ENCODE measurements at regions not wholly inside any gene's neighbourhood (a gene's known extent, or its start where the extent isn't known, plus 50 kb on each side); places are given as distances from the start of the nearest gene placed in this dataset.

GRCh38 chr20:24211972-24212371 lies 223.4 kb upstream of the GGTLC1 start:
- H3K27me3 ChIP-seq (replicated peaks; ENCODE audit: control insufficient read depth, insufficient read depth, low read length, poor library complexity, severe bottlenecking), result peaks cover 7% of the 10 kb centered on the region
- H3K36me3 ChIP-seq (ENCODE audit: control insufficient read depth, insufficient read depth, low read length), result no peaks in the 10 kb centered on the region

GRCh38 chr20:24210356-24210755 lies 221.8 kb upstream of the GGTLC1 start:
- DNase-seq, result no peak
- H3K36me3 ChIP-seq (ENCODE audit: control insufficient read depth, insufficient read depth, low read length), result no peaks in the 10 kb centered on the region
- no peaks in the 10 kb centered on the region for H3K4me1 ChIP-seq (ENCODE audit: control insufficient read depth, insufficient read depth, low read length, poor library complexity, severe bottlenecking)
- no peak overlapping the region for H3K4me3 ChIP-seq (ENCODE audit: insufficient read depth, low read depth, low read length, poor library complexity, severe bottlenecking)
- H3K27me3 ChIP-seq (replicated peaks; ENCODE audit: control insufficient read depth, insufficient read depth, low read length, poor library complexity, severe bottlenecking), result peaks cover 7% of the 10 kb centered on the region
- no peak overlapping the region for H3K27ac ChIP-seq (ENCODE audit: insufficient read depth, low read length, poor library complexity, severe bottlenecking)
- H3K9me3 ChIP-seq (ENCODE audit: control insufficient read depth, low read length), result no peaks in the 10 kb centered on the region

More at GRCh38 chr20:24211972-24212371, 223.4 kb upstream of the GGTLC1 start:
- Histone ChIP-seq H3K4me3 (ENCODE audit: insufficient read depth, low read depth, low read length, poor library complexity, severe bottlenecking) (no peak overlapping the region), H3K4me1 (ENCODE audit: control insufficient read depth, insufficient read depth, low read length, poor library complexity, severe bottlenecking) (no peaks in the 10 kb centered on the region), H3K27ac (ENCODE audit: insufficient read depth, low read length, poor library complexity, severe bottlenecking) (no peak overlapping the region), H3K9me3 (ENCODE audit: control insufficient read depth, low read length) (no peaks in the 10 kb centered on the region)
- no peak for DNase-seq

GRCh38 chr20:24208652-24209051 lies 220.1 kb upstream of the GGTLC1 start:
- Histone ChIP-seq H3K27me3 (replicated peaks; ENCODE audit: control insufficient read depth, insufficient read depth, low read length, poor library complexity, severe bottlenecking) (peaks cover 7% of the 10 kb centered on the region), H3K27ac (ENCODE audit: insufficient read depth, low read length, poor library complexity, severe bottlenecking) (no peak overlapping the region), H3K36me3 (ENCODE audit: control insufficient read depth, insufficient read depth, low read length) (no peaks in the 10 kb centered on the region), H3K4me1 (ENCODE audit: control insufficient read depth, insufficient read depth, low read length, poor library complexity, severe bottlenecking) (no peaks in the 10 kb centered on the region), H3K4me3 (ENCODE audit: insufficient read depth, low read depth, low read length, poor library complexity, severe bottlenecking) (no peak overlapping the region), H3K9me3 (ENCODE audit: control insufficient read depth, low read length) (no peaks in the 10 kb centered on the region)
- DNase-seq, result no peak

GRCh38 chr20:24207803-24208300 lies 219.3 kb upstream of the GGTLC1 start:
- H3K27me3 ChIP-seq (replicated peaks; ENCODE audit: control insufficient read depth, insufficient read depth, low read length, poor library complexity, severe bottlenecking), result peaks cover 7% of the 10 kb centered on the region
- no peaks in the 10 kb centered on the region for H3K9me3 ChIP-seq (ENCODE audit: control insufficient read depth, low read length)
- no peak overlapping the region for H3K4me3 ChIP-seq (ENCODE audit: insufficient read depth, low read depth, low read length, poor library complexity, severe bottlenecking)
- no peaks in the 10 kb centered on the region for H3K4me1 ChIP-seq (ENCODE audit: control insufficient read depth, insufficient read depth, low read length, poor library complexity, severe bottlenecking)
- H3K36me3 ChIP-seq (ENCODE audit: control insufficient read depth, insufficient read depth, low read length), result no peaks in the 10 kb centered on the region
- no peak overlapping the region for H3K27ac ChIP-seq (ENCODE audit: insufficient read depth, low read length, poor library complexity, severe bottlenecking)
- no peak for DNase-seq

GRCh38 chr20:24206995-24207394 lies 218.4 kb upstream of the GGTLC1 start:
- no peak for DNase-seq
- H3K4me3 ChIP-seq (ENCODE audit: insufficient read depth, low read depth, low read length, poor library complexity, severe bottlenecking), result no peak overlapping the region
- H3K36me3 ChIP-seq (ENCODE audit: control insufficient read depth, insufficient read depth, low read length), result no peaks in the 10 kb centered on the region
- no peak overlapping the region for H3K27ac ChIP-seq (ENCODE audit: insufficient read depth, low read length, poor library complexity, severe bottlenecking)
- no peaks in the 10 kb centered on the region for H3K27me3 ChIP-seq (replicated peaks; ENCODE audit: control insufficient read depth, insufficient read depth, low read length, poor library complexity, severe bottlenecking)
- H3K4me1 ChIP-seq (ENCODE audit: control insufficient read depth, insufficient read depth, low read length, poor library complexity, severe bottlenecking), result no peaks in the 10 kb centered on the region
- H3K9me3 ChIP-seq (ENCODE audit: control insufficient read depth, low read length), result no peaks in the 10 kb centered on the region

GRCh38 chr20:24203526-24204183 lies 215.1 kb upstream of the GGTLC1 start:
- DNase-seq, result no peak
- no peaks in the 10 kb centered on the region for H3K27me3 ChIP-seq (replicated peaks; ENCODE audit: control insufficient read depth, insufficient read depth, low read length, poor library complexity, severe bottlenecking)
- H3K9me3 ChIP-seq (ENCODE audit: control insufficient read depth, low read length), result no peaks in the 10 kb centered on the region
- H3K4me3 ChIP-seq (ENCODE audit: insufficient read depth, low read depth, low read length, poor library complexity, severe bottlenecking), result no peak overlapping the region
- no peak overlapping the region for H3K27ac ChIP-seq (ENCODE audit: insufficient read depth, low read length, poor library complexity, severe bottlenecking)
- no peaks in the 10 kb centered on the region for H3K4me1 ChIP-seq (ENCODE audit: control insufficient read depth, insufficient read depth, low read length, poor library complexity, severe bottlenecking)
- H3K36me3 ChIP-seq (ENCODE audit: control insufficient read depth, insufficient read depth, low read length), result no peaks in the 10 kb centered on the region

GRCh38 chr20:24199501-24199900 lies 210.9 kb upstream of the GGTLC1 start:
- Histone ChIP-seq H3K27ac (ENCODE audit: insufficient read depth, low read length, poor library complexity, severe bottlenecking) (no peak overlapping the region), H3K36me3 (ENCODE audit: control insufficient read depth, insufficient read depth, low read length) (no peaks in the 10 kb centered on the region), H3K4me3 (ENCODE audit: insufficient read depth, low read depth, low read length, poor library complexity, severe bottlenecking) (no peak overlapping the region)

GRCh38 chr20:24194143-24194542 lies 205.6 kb upstream of the GGTLC1 start:
- no peaks in the 10 kb centered on the region for H3K36me3 ChIP-seq (ENCODE audit: control insufficient read depth, insufficient read depth, low read length)
- H3K4me1 ChIP-seq (ENCODE audit: control insufficient read depth, insufficient read depth, low read length, poor library complexity, severe bottlenecking), result no peaks in the 10 kb centered on the region
- no peaks in the 10 kb centered on the region for H3K27me3 ChIP-seq (replicated peaks; ENCODE audit: control insufficient read depth, insufficient read depth, low read length, poor library complexity, severe bottlenecking)

More at GRCh38 chr20:24199501-24199900, 210.9 kb upstream of the GGTLC1 start:
- no peaks in the 10 kb centered on the region for H3K27me3 ChIP-seq (replicated peaks; ENCODE audit: control insufficient read depth, insufficient read depth, low read length, poor library complexity, severe bottlenecking)
- H3K4me1 ChIP-seq (ENCODE audit: control insufficient read depth, insufficient read depth, low read length, poor library complexity, severe bottlenecking), result no peaks in the 10 kb centered on the region
- no peaks in the 10 kb centered on the region for H3K9me3 ChIP-seq (ENCODE audit: control insufficient read depth, low read length)
- no peak for DNase-seq

GRCh38 chr20:24190905-24191304 lies 202.3 kb upstream of the GGTLC1 start:
- DNase-seq, result no peak
- Histone ChIP-seq H3K27me3 (replicated peaks; ENCODE audit: control insufficient read depth, insufficient read depth, low read length, poor library complexity, severe bottlenecking) (no peaks in the 10 kb centered on the region), H3K36me3 (ENCODE audit: control insufficient read depth, insufficient read depth, low read length) (no peaks in the 10 kb centered on the region), H3K9me3 (ENCODE audit: control insufficient read depth, low read length) (no peaks in the 10 kb centered on the region), H3K4me1 (ENCODE audit: control insufficient read depth, insufficient read depth, low read length, poor library complexity, severe bottlenecking) (no peaks in the 10 kb centered on the region), H3K4me3 (ENCODE audit: insufficient read depth, low read depth, low read length, poor library complexity, severe bottlenecking) (no peak overlapping the region), H3K27ac (ENCODE audit: insufficient read depth, low read length, poor library complexity, severe bottlenecking) (no peak overlapping the region)

More at GRCh38 chr20:24194143-24194542, 205.6 kb upstream of the GGTLC1 start:
- Histone ChIP-seq H3K9me3 (ENCODE audit: control insufficient read depth, low read length) (no peaks in the 10 kb centered on the region), H3K27ac (ENCODE audit: insufficient read depth, low read length, poor library complexity, severe bottlenecking) (no peak overlapping the region), H3K4me3 (ENCODE audit: insufficient read depth, low read depth, low read length, poor library complexity, severe bottlenecking) (no peak overlapping the region)
- no peak for DNase-seq

GRCh38 chr20:24185791-24186190 lies 197.2 kb upstream of the GGTLC1 start:
- no peaks in the 10 kb centered on the region for H3K36me3 ChIP-seq (ENCODE audit: control insufficient read depth, insufficient read depth, low read length)
- no peaks in the 10 kb centered on the region for H3K9me3 ChIP-seq (ENCODE audit: control insufficient read depth, low read length)
- H3K27ac ChIP-seq (ENCODE audit: insufficient read depth, low read length, poor library complexity, severe bottlenecking), result no peak overlapping the region
- no peak overlapping the region for H3K4me3 ChIP-seq (ENCODE audit: insufficient read depth, low read depth, low read length, poor library complexity, severe bottlenecking)
- DNase-seq, result no peak
- no peaks in the 10 kb centered on the region for H3K27me3 ChIP-seq (replicated peaks; ENCODE audit: control insufficient read depth, insufficient read depth, low read length, poor library complexity, severe bottlenecking)
- H3K4me1 ChIP-seq (ENCODE audit: control insufficient read depth, insufficient read depth, low read length, poor library complexity, severe bottlenecking), result no peaks in the 10 kb centered on the region
